B cell (primary cell): ENCODE measurements at regions not wholly inside any gene's neighbourhood (a gene's known extent, or its start where the extent isn't known, plus 50 kb on each side); places are given as distances from the start of the nearest gene placed in this dataset.

Source experiments
- ATAC-seq: fragments of 200-7000 bp; cut with Tn5 transposase; one replicate; pipeline ENCODE4 v1.10.0; 2021; ENCODE audit warnings: low read depth, mild to moderate bottlenecking, moderate number of reproducible peaks, moderate library complexity
- CTCF ChIA-PET: fragments of 350-600 bp; sonication (Branson Sonifier 250); formaldehyde crosslinking; loops from one replicate; lab custom pipeline; 2021; ENCODE audit warnings: antibody characterized with exemption, inconsistent platforms; lab: Charles Lee
- POLR2A ChIA-PET: fragments of 350-600 bp; sonication (Branson Sonifier 250); formaldehyde crosslinking; loops from one replicate; lab custom pipeline; 2021; ENCODE audit warnings: antibody characterized with exemption; lab: Charles Lee
- DNase-seq: peaks from one replicate; pipeline ENCODE4 v3.0.0; 2013
- H2AFZ ChIP-seq: 2 replicates; pipeline ENCODE4 v1.6.1; 2012; ENCODE audit warnings: mild to moderate bottlenecking, low read depth, low read length; ENCODE audit not compliant: insufficient read depth, poor library complexity, severe bottlenecking
- H3K27ac ChIP-seq, 2 donors: 1 replicate in 1 of 2; 2 replicates in 1 of 2; pipeline ENCODE4 v1.5.1; 2012 to 2013; ENCODE audit warnings: low read length in 2 of 2, mild to moderate bottlenecking in 2 of 2, moderate library complexity in 1 of 2
- H3K27me3 ChIP-seq, 4 experiments: fragments of 200-600 bp in 1 of 4; sonication (generic) in 1 of 4; replicated peaks in 1 of 4; 1 replicate in 2 of 4; 2 replicates in 2 of 4; pipeline versions ENCODE4 v1.6.1 to v1.7.0; 2013 to 2016; ENCODE audit warnings: low read length in 3 of 4, mild to moderate bottlenecking in 2 of 4, mixed read lengths in 1 of 4, moderate library complexity in 1 of 4; ENCODE audit not compliant: insufficient read depth in 4 of 4, control insufficient read depth in 3 of 4; ENCODE audit errors: control extremely low read depth in 1 of 4
- H3K36me3 ChIP-seq, 2 experiments: replicated peaks in 1 of 2; 1 replicate in 1 of 2; 2 replicates in 1 of 2; pipeline versions ENCODE4 v1.6.1 to v1.7.1; 2013; ENCODE audit warnings: low read length in 1 of 2; ENCODE audit not compliant: insufficient read depth in 2 of 2, control insufficient read depth in 1 of 2; ENCODE audit errors: control extremely low read depth in 1 of 2, extremely low read depth in 1 of 2
- H3K4me1 ChIP-seq, 2 donors: fragments of 200-600 bp in 1 of 2; sonication (generic) in 1 of 2; 1 replicate in 1 of 2; 2 replicates in 1 of 2; pipeline versions ENCODE4 v1.5.1 to v1.6.1; 2013 to 2017; ENCODE audit warnings: low read length in 2 of 2; ENCODE audit not compliant: control insufficient read depth in 2 of 2, insufficient read depth in 2 of 2
- H3K4me2 ChIP-seq: replicated peaks from 2 replicates; pipeline ENCODE3; 2012; ENCODE audit warnings: mild to moderate bottlenecking, low read depth, low read length; ENCODE audit not compliant: poor library complexity, severe bottlenecking
- H3K4me3 ChIP-seq, 5 experiments: fragments of 200-600 bp in 1 of 5; sonication (generic) in 1 of 5; 1 replicate in 3 of 5; 2 replicates in 2 of 5; pipeline versions ENCODE4 v1.5.1 to v1.7.0; 2011 to 2016; ENCODE audit warnings: low read length in 4 of 5, mild to moderate bottlenecking in 4 of 5, low read depth in 2 of 5, control low read depth in 1 of 5, moderate library complexity in 1 of 5; ENCODE audit not compliant: insufficient read depth in 1 of 5; ENCODE audit errors: control extremely low read depth in 1 of 5, extremely low read depth in 1 of 5
- H3K79me2 ChIP-seq: fragments of 200-600 bp; sonication (generic); one replicate; pipeline ENCODE4 v1.6.0; 2016; ENCODE audit warnings: low read length; ENCODE audit not compliant: control insufficient read depth, insufficient read depth
- H3K9ac ChIP-seq: fragments of 200-600 bp; sonication (generic); 2 replicates; pipeline ENCODE4 v1.6.1; 2017; ENCODE audit warnings: mild to moderate bottlenecking, low read length, moderate library complexity
- H3K9me3 ChIP-seq, 3 donors: one replicate each; pipeline versions ENCODE4 v1.6.1 to v1.7.1; 2013; ENCODE audit warnings: low read length in 2 of 3; ENCODE audit not compliant: control insufficient read depth in 2 of 3, insufficient read depth in 1 of 3; ENCODE audit errors: control extremely low read depth in 1 of 3
- H4K20me1 ChIP-seq: 2 replicates; pipeline ENCODE4 v1.6.0; 2012; ENCODE audit warnings: mild to moderate bottlenecking, low read length; ENCODE audit not compliant: insufficient read depth, control insufficient read depth, poor library complexity, severe bottlenecking
- H3K27ac Mint-ChIP-seq: one replicate; pipeline ENCODE4 v1.8.0; 2021; ENCODE audit warnings: mixed read lengths
- H3K27me3 Mint-ChIP-seq: one replicate; pipeline ENCODE4 v1.8.0; 2021; ENCODE audit warnings: mixed read lengths
- H3K4me1 Mint-ChIP-seq: one replicate; pipeline ENCODE4 v1.8.0; 2021; ENCODE audit warnings: mixed read lengths
- H3K4me3 Mint-ChIP-seq: one replicate; pipeline ENCODE4 v1.8.0; 2021; ENCODE audit warnings: mixed read lengths
- H3K9me3 Mint-ChIP-seq: one replicate; pipeline ENCODE4 v1.8.0; 2022; ENCODE audit warnings: mixed read lengths; ENCODE audit not compliant: insufficient read depth
- CTCF ChIP-seq: fragments of 200-600 bp; IDR thresholded peaks from one replicate; pipeline ENCODE4 v1.8.0; 2022; ENCODE audit warnings: antibody characterized with exemption, mild to moderate bottlenecking
- EZH2 ChIP-seq: IDR thresholded peaks from 2 replicates; pipeline ENCODE4 v1.6.1; 2012; ENCODE audit warnings: borderline replicate concordance, low read depth, mild to moderate bottlenecking, moderate library complexity, low read length; ENCODE audit not compliant: insufficient read depth, poor library complexity, severe bottlenecking
- WGBS: methylation state at CpG from one replicate; pipeline ENCODE4 v1.1.5; 2013; ENCODE audit warnings: missing lambda C conversion rate; ENCODE audit not compliant: insufficient coverage; 5-methylcytosine and 5-hydroxymethylcytosine counted together
- intact Hi-C: fragments of 100-400 bp; cut with micrococcal nuclease; formaldehyde crosslinking; loops from one replicate; pipeline ENCODE4 v1.10.0; 2022

- no peaks in the 10 kb centered on the region for H3K4me1 ChIP-seq
- no peaks in the 10 kb centered on the region for H3K79me2 ChIP-seq
- no peak for ATAC-seq
- no peak overlapping the region for H3K4me3 ChIP-seq
- peaks cover 0 to 28% (median 4%) of the 10 kb centered on the region in 4 experiments for H3K27me3 ChIP-seq
- no peak overlapping the region for H3K4me3 Mint-ChIP-seq
- peaks cover 0 to 5% (median 0%) of the 10 kb centered on the region in 3 donors for H3K9me3 ChIP-seq
- H3K9me3 Mint-ChIP-seq = no peaks in the 10 kb centered on the region
- DNase-seq = no peak
- no peak overlapping the region for H3K27ac Mint-ChIP-seq
- ChIA-PET POLR2A (no interaction called here), CTCF (no interaction called here)
- no peaks in the 10 kb centered on the region for H3K4me1 Mint-ChIP-seq
- no peaks in the 10 kb centered on the region for H4K20me1 ChIP-seq
- WGBS = 85% methylated on average over 9 of the region's 9 CpGs
- TF ChIP-seq CTCF (no peak), EZH2 (no peak)
- H3K36me3 ChIP-seq = no peaks in the 10 kb centered on the region
- H3K9ac ChIP-seq = no peak overlapping the region
- H3K27ac ChIP-seq = no peak overlapping the region
- peaks cover 38% of the 10 kb centered on the region for H3K27me3 Mint-ChIP-seq
- no peak overlapping the region for H2AFZ ChIP-seq
- H3K4me2 ChIP-seq = no peak overlapping the region
- intact Hi-C loops = no loop called here
Observed at GRCh38 chr2:129892360-129892759, 87.1 kb upstream of the RAB6C start.

- Histone ChIP-seq H4K20me1 (no peaks in the 10 kb centered on the region), H3K4me2 (no peak overlapping the region), H3K4me3 (no peak overlapping the region), H3K4me1 (no peaks in the 10 kb centered on the region), H3K79me2 (no peaks in the 10 kb centered on the region), H3K36me3 (no peaks in the 10 kb centered on the region), H3K9me3 (peaks cover 0 to 5% (median 0%) of the 10 kb centered on the region in 3 donors), H3K27ac (no peak overlapping the region), H2AFZ (no peak overlapping the region), H3K9ac (no peak overlapping the region), H3K27me3 (peaks cover 0 to 24% (median 3%) of the 10 kb centered on the region in 4 experiments)
- Mint-ChIP-seq H3K27ac (no peak overlapping the region), H3K27me3 (peaks cover 35% of the 10 kb centered on the region), H3K4me3 (no peak overlapping the region), H3K9me3 (no peaks in the 10 kb centered on the region), H3K4me1 (no peaks in the 10 kb centered on the region)
- POLR2A ChIA-PET = no interaction called here
- 97% methylated on average over 6 of the region's 6 CpGs for WGBS
- CTCF ChIA-PET = no interaction called here
- TF ChIP-seq CTCF = no peak
- no peak for TF ChIP-seq EZH2
- ATAC-seq (no peak), DNase-seq (no peak)
- intact Hi-C loops = no loop called here
Observed at GRCh38 chr2:129892773-129893172, 86.7 kb upstream of the RAB6C start.
